HCT116 (cell line): ENCODE measurements at regions not wholly inside any gene's neighbourhood (a gene's known extent, or its start where the extent isn't known, plus 50 kb on each side); places are given as distances from the start of the nearest gene placed in this dataset.

Experiments used
- ATAC-seq: fragments of 200-7000 bp; cut with Tn5 transposase; 2 replicates; pipeline ENCODE4 v1.9.1; 2020; ENCODE audit warnings: mild to moderate bottlenecking, moderate library complexity
- BruUV-seq: library from RNA; stranded (reverse); fragments of 400-500 nt; replicated peaks from 2 replicates; lab custom pipeline; 2021; lab: Mats Ljungman, UMichigan
- CTCF ChIA-PET: fragments of 300-600 bp; sonication (Branson Sonifier 250); formaldehyde crosslinking; loops from one replicate; lab custom pipeline; 2021; ENCODE audit warnings: antibody characterized with exemption; lab: Charles Lee
- POLR2A ChIA-PET: fragments of 300-600, 350-600 bp; sonication (Branson Sonifier 250); formaldehyde crosslinking; loops from one replicate; lab custom pipeline; 2021; ENCODE audit warnings: antibody characterized with exemption; lab: Charles Lee
- RAD21 ChIA-PET, 2 experiments: fragments of 300-600 bp; sonication (Branson Sonifier 250); formaldehyde crosslinking; loops; one replicate each; lab custom pipeline; 2023; ENCODE audit warnings: low total read pairs in 2 of 2; ENCODE audit not compliant: uncharacterized antibody in 2 of 2, unreplicated experiment in 2 of 2, low non-redundant PET in 1 of 2; lab: Charles Lee
- DNase-seq: peaks from one replicate; pipeline ENCODE4 v3.0.0-alpha.2; 2010; ENCODE audit warnings: low read depth, low spot score
- H2AFZ ChIP-seq: fragments of 200-600 bp; shearing (Covaris generic), sonication (generic); 2 replicates; pipeline ENCODE4 v1.6.1; 2017; ENCODE audit warnings: low read depth, mixed run types, mixed read lengths, antibody characterized with exemption, low read length; ENCODE audit not compliant: poor library complexity, severe bottlenecking
- H3K27ac ChIP-seq: 2 replicates; pipeline ENCODE4 v1.5.1; 2012; ENCODE audit warnings: low read depth, low read length
- H3K27me3 ChIP-seq: fragments of 200-600 bp; sonication (generic); 2 replicates; pipeline ENCODE4 v1.6.1; 2016; ENCODE audit warnings: mixed run types, low read length, mixed read lengths; ENCODE audit not compliant: insufficient read depth
- H3K36me3 ChIP-seq, 2 experiments: fragments of 200-500 bp in 1 of 2; fragments of 200-600 bp in 1 of 2; sonication (Bioruptor generic) in 1 of 2; sonication (generic) in 1 of 2; 2 replicates each; pipeline versions ENCODE4 v1.5.1 to v1.6.1; 2014 to 2016; ENCODE audit warnings: low read length in 2 of 2, inconsistent platforms in 1 of 2, mixed read lengths in 1 of 2, mixed run types in 1 of 2; ENCODE audit not compliant: insufficient read depth in 2 of 2, control insufficient read depth in 1 of 2
- H3K4me1 ChIP-seq, 2 experiments: fragments of 200-600 bp in 1 of 2; sonication (generic) in 1 of 2; 2 replicates each; pipeline versions ENCODE4 v1.5.1 to v1.6.1; 2012 to 2017; ENCODE audit warnings: low read length in 2 of 2, inconsistent platforms in 1 of 2, mild to moderate bottlenecking in 1 of 2, mixed read lengths in 1 of 2, mixed run types in 1 of 2, moderate library complexity in 1 of 2; ENCODE audit not compliant: insufficient read depth in 2 of 2, control insufficient read depth in 1 of 2
- H3K4me2 ChIP-seq: fragments of 200-600 bp; sonication (generic); 2 replicates; pipeline ENCODE4 v1.6.1; 2017; ENCODE audit warnings: mixed run types, low read length, mixed read lengths
- H3K4me3 ChIP-seq, 2 experiments: fragments of 200-600 bp in 1 of 2; sonication (generic) in 1 of 2; replicated peaks in 1 of 2; 2 replicates each; pipeline ENCODE4 v1.5.1; 2011 to 2016; ENCODE audit warnings: low read length in 2 of 2, control low read depth in 1 of 2, low read depth in 1 of 2, mild to moderate bottlenecking in 1 of 2, mixed read lengths in 1 of 2, mixed run types in 1 of 2
- H3K79me2 ChIP-seq: fragments of 200-600 bp; sonication (generic); 2 replicates; pipeline ENCODE4 v1.6.1; 2017; ENCODE audit warnings: mild to moderate bottlenecking, mixed run types, low read length, moderate library complexity, mixed read lengths; ENCODE audit not compliant: insufficient read depth
- H3K9ac ChIP-seq: fragments of 200-600 bp; sonication (generic); 2 replicates; pipeline ENCODE4 v1.6.1; 2016; ENCODE audit warnings: low read length, mixed read lengths
- H3K9me2 ChIP-seq: fragments of 200-600 bp; sonication (generic), shearing (Covaris generic); 2 replicates; pipeline ENCODE4 v1.6.1; 2017; ENCODE audit warnings: mixed run types, mild to moderate bottlenecking, moderate library complexity; ENCODE audit not compliant: insufficient read depth
- H3K9me3 ChIP-seq, 2 experiments: fragments of 200-500 bp in 1 of 2; fragments of 200-600 bp in 1 of 2; sonication (Bioruptor generic) in 1 of 2; sonication (generic) in 1 of 2; 2 replicates each; pipeline ENCODE4 v1.6.1; 2014 to 2017; ENCODE audit warnings: low read length in 2 of 2, mixed read lengths in 2 of 2, inconsistent platforms in 1 of 2, low read depth in 1 of 2, mild to moderate bottlenecking in 1 of 2, mixed run types in 1 of 2, moderate library complexity in 1 of 2; ENCODE audit not compliant: control insufficient read depth in 1 of 2, insufficient read depth in 1 of 2
- H4K20me1 ChIP-seq: fragments of 200-600 bp; sonication (generic), shearing (Covaris generic); 2 replicates; pipeline ENCODE4 v1.6.1; 2017; ENCODE audit warnings: mixed run types, mild to moderate bottlenecking, moderate library complexity; ENCODE audit not compliant: insufficient read depth
- CBX3 ChIP-seq: IDR thresholded peaks from 2 replicates; pipeline ENCODE4 v1.6.1; 2012; ENCODE audit warnings: low read depth
- EZH2 ChIP-seq: fragments of 200-600 bp; sonication (generic); IDR thresholded peaks from 2 replicates; pipeline ENCODE4 v1.6.1; 2017; ENCODE audit warnings: antibody characterized with exemption, mixed run types
- FOSL1 ChIP-seq: IDR thresholded peaks from 2 replicates; pipeline ENCODE4 v1.6.1; 2012; ENCODE audit warnings: low read depth
- POLR2A ChIP-seq: IDR thresholded peaks from 2 replicates; pipeline ENCODE4 v1.7.0; 2011; ENCODE audit warnings: borderline replicate concordance; ENCODE audit not compliant: insufficient read depth, insufficient read length; ENCODE audit errors: extremely low read depth
- POLR2AphosphoS5 ChIP-seq: IDR thresholded peaks from 2 replicates; pipeline ENCODE4 v1.6.1; 2011; ENCODE audit warnings: mild to moderate bottlenecking, low read depth, low read length, moderate library complexity
- SRF ChIP-seq: IDR thresholded peaks from 2 replicates; pipeline ENCODE4 v1.6.1; 2012; ENCODE audit warnings: low read depth
- YY1 ChIP-seq: IDR thresholded peaks from 2 replicates; pipeline ENCODE4 v1.6.1; 2011; ENCODE audit warnings: low read length, low read depth, moderate library complexity, mild to moderate bottlenecking; ENCODE audit not compliant: insufficient replicate concordance; ENCODE audit errors: extremely low read depth
- ZNF274 ChIP-seq: fragments of 200-500 bp; sonication (Bioruptor generic); IDR thresholded peaks from 2 replicates; pipeline ENCODE4 v1.6.1; 2014; ENCODE audit warnings: mild to moderate bottlenecking, low read depth, low read length, inconsistent platforms
- intact Hi-C: fragments of 100-400 bp; cut with micrococcal nuclease; formaldehyde crosslinking; loops from 2 replicates; pipeline ENCODE4 v1.10.0; 2022
- TF ChIP-seq, protein P1 (sequence below), 3 experiments: fragments of 200-600 bp in 1 of 3; sonication (generic) in 1 of 3; IDR thresholded peaks in 2 of 3; conservative IDR thresholded peaks in 1 of 3; 2 replicates each; pipeline ENCODE4 v1.5.1; 2012 to 2017; ENCODE audit warnings: low read depth in 2 of 3, low read length in 2 of 3, antibody characterized with exemption in 1 of 3, borderline replicate concordance in 1 of 3, control low read depth in 1 of 3, mild to moderate bottlenecking in 1 of 3, mixed read lengths in 1 of 3, mixed run types in 1 of 3, moderate library complexity in 1 of 3; ENCODE audit not compliant: insufficient read depth in 1 of 3
- TF ChIP-seq, protein P2 (sequence below): IDR thresholded peaks from 2 replicates; pipeline ENCODE4 v1.6.1; 2011; ENCODE audit warnings: mild to moderate bottlenecking, low read length, moderate library complexity; ENCODE audit not compliant: insufficient replicate concordance; ENCODE audit errors: extremely low read depth

DNA sequence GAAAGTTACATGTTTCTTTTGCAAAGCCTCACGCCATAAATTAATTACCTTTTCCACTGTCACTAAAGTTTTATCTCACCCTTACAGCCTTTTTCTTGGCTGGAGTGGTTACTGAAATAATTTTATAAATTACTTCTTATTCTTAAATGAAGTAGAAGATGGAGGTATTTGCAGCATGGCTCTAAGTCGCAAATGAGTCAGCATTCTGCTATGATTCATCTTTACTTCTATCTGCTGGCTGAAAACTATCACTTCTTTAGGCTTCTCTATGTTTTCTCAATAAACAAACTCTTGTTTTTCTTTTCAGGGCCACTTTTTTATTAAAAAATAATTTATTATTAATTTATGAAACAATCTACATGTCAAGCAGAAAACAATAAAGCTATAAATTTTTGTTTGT lies 210.2 kb upstream of the GYPA start:
- RAD21 ChIA-PET, result no interaction called here
- no peak overlapping the region for H2AFZ ChIP-seq
- CTCF ChIA-PET, result no interaction called here
- H3K9ac ChIP-seq, result no peak overlapping the region
- H4K20me1 ChIP-seq, result no peaks in the 10 kb centered on the region
- intact Hi-C loops, result no loop called here
- no peak for ATAC-seq
- no peaks in the 10 kb centered on the region for H3K36me3 ChIP-seq
- H3K27ac ChIP-seq, result no peak overlapping the region
- H3K79me2 ChIP-seq, result no peaks in the 10 kb centered on the region
- H3K27me3 ChIP-seq, result peaks cover 32% of the 10 kb centered on the region
- H3K4me1 ChIP-seq, result peaks cover 0 to 3% of the 10 kb centered on the region in 2 experiments; a peak in 2 of 4 replicates
- no TSS peak for BruUV-seq
- no peaks in the 10 kb centered on the region for H3K9me3 ChIP-seq
- POLR2A ChIA-PET, result no interaction called here
- no peak overlapping the region for H3K4me3 ChIP-seq
- H3K4me2 ChIP-seq, result no peak overlapping the region
- no peak for TF ChIP-seq YY1
- TF ChIP-seq POLR2AphosphoS5, result no peak
- no peak for TF ChIP-seq ZNF274
- TF ChIP-seq CBX3, result no peak
- no peak for TF ChIP-seq SRF
- no peak for TF ChIP-seq POLR2A
- no peak for TF ChIP-seq FOSL1
- TF ChIP-seq, protein P1, sequence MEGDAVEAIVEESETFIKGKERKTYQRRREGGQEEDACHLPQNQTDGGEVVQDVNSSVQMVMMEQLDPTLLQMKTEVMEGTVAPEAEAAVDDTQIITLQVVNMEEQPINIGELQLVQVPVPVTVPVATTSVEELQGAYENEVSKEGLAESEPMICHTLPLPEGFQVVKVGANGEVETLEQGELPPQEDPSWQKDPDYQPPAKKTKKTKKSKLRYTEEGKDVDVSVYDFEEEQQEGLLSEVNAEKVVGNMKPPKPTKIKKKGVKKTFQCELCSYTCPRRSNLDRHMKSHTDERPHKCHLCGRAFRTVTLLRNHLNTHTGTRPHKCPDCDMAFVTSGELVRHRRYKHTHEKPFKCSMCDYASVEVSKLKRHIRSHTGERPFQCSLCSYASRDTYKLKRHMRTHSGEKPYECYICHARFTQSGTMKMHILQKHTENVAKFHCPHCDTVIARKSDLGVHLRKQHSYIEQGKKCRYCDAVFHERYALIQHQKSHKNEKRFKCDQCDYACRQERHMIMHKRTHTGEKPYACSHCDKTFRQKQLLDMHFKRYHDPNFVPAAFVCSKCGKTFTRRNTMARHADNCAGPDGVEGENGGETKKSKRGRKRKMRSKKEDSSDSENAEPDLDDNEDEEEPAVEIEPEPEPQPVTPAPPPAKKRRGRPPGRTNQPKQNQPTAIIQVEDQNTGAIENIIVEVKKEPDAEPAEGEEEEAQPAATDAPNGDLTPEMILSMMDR (IDR thresholded peaks at IDR 0.05 in 2 of 3, conservative IDR thresholded peaks at IDR 0.05 in 1 of 3; ENCODE audit: borderline replicate concordance in 1 of 3, insufficient read depth in 1 of 3, low read depth in 2 of 3, low read length in 2 of 3), result no peak
- TF ChIP-seq, protein P2, sequence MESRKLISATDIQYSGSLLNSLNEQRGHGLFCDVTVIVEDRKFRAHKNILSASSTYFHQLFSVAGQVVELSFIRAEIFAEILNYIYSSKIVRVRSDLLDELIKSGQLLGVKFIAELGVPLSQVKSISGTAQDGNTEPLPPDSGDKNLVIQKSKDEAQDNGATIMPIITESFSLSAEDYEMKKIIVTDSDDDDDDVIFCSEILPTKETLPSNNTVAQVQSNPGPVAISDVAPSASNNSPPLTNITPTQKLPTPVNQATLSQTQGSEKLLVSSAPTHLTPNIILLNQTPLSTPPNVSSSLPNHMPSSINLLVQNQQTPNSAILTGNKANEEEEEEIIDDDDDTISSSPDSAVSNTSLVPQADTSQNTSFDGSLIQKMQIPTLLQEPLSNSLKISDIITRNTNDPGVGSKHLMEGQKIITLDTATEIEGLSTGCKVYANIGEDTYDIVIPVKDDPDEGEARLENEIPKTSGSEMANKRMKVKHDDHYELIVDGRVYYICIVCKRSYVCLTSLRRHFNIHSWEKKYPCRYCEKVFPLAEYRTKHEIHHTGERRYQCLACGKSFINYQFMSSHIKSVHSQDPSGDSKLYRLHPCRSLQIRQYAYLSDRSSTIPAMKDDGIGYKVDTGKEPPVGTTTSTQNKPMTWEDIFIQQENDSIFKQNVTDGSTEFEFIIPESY, result no peak
- no peak for TF ChIP-seq EZH2
- DNase-seq, result no peak
- H3K9me2 ChIP-seq, result no peaks in the 10 kb centered on the region
